Left forelimb (tissue), 1 donor: ENCODE measurements at regions not wholly inside any gene's neighbourhood (a gene's known extent, or its start where the extent isn't known, plus 50 kb on each side); places are given as distances from the start of the nearest gene placed in this dataset.

Source experiments
- DNase-seq: peaks from one replicate; pipeline ENCODE4 v3.0.0-alpha.2; 2018; ENCODE audit warnings: low spot score

- no peak for DNase-seq
Observed at GRCh38 chr11:70535191-70535971, 137.1 kb downstream of the CTTN start.

GRCh38 chr11:70536051-70536877 is 137.9 kb downstream of the CTTN start:
- DNase-seq: no peak

GRCh38 chr11:70537576-70538571 is 139.5 kb downstream of the CTTN start:
- DNase-seq: no peak

DNA sequence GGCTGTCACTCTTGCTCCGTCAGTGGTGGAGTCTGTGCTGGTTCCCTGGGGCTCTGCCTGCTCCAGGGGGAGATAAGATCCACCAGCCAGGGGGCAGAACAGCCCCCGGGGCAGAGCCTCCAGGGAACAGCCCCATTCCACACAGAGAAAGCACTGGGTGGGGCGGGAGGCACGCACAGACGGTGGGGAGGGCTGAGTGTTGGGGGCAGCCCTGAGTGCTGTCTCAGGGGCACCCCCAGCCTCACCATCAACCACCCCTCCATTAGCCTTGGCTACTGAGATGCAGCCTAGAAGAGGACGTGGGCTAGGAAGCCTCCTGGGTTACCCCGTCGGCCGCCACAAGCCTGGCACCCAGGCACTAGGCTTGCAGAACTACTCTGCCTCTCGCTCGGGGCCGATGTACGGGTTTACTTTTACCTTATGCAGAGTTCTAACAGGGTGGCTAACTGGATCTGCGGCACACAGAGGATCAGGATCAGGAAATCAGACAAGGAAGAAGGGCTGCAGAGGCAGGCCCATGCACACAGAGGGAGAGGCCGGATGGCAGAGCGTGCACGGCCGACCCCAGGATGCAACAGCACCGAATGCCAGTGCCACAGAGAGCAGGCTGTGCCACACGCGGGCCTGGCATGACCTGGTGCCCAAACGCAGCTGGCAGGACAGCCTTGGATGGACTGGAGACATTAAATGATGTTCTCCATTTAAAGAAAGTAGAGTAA is 140.5 kb downstream of the CTTN start:
- no peak for DNase-seq

- DNase-seq: no peak
Observed at GRCh38 chr11:70539360-70540095, 141.2 kb downstream of the CTTN start.

DNA sequence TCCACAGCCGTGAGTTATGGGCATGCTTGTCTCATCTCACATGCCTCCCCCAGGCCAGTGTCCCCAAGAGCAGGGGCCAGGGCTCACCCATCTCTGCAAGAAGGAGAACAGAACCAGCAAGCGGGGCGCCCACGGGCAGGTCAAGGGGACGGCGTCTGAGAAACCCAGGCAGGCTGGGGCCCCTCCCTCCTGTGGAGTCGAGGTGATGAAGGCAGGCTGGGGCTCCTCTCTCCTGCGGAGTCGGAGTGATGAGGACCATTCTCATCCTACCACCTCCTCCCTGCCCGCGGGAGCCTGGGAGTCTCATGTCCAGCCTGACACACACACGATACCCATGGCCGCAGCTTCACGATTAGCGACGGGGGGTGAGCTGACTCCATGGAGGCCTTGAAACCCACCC is 141.9 kb downstream of the CTTN start:
- DNase-seq: no peak

GRCh38 chr11:70541176-70541575 is 142.8 kb downstream of the CTTN start:
- DNase-seq: no peak

DNA sequence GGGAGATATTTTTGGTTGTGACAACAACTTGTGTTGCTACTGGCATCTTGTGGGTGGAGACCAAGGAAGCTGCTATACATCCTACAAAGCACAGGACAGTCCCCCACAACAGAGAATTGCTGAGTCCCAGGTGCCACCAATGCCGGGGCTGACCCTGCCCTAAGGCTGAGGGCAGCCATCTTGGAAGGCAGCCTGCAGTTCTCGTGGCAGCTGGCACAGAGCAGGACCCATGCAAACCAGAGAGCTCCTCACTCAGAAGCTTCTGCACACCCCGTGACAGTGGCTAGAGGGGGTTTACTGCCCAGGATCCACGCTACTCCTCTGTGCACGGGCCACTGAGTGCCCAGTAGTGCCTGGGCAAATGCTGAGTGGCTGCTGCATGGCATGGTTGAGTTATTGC is 143.4 kb downstream of the CTTN start:
- no peak for DNase-seq

DNA sequence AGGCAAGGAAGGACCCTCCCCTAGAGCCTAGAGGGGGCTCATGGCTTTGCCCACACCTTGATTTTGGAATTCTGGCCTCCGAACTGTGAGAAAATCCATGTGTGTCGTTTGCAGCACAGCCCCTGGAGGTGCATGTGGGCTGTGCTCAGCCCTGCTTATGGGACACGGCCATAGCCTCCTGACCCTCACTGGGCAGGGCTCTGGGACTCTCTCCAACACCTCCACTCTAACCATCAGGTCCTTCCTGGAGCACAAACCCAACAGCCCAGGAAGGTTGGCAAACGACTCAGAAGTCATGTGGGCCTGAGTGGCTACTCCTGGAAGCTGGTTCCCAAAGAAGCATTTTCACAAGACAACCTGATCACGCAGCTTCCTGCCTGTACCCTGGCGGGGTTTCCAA is 144.1 kb downstream of the CTTN start:
- DNase-seq: no peak

- no peak for DNase-seq
Observed at GRCh38 chr11:70542811-70543210, 144.5 kb downstream of the CTTN start.

DNA sequence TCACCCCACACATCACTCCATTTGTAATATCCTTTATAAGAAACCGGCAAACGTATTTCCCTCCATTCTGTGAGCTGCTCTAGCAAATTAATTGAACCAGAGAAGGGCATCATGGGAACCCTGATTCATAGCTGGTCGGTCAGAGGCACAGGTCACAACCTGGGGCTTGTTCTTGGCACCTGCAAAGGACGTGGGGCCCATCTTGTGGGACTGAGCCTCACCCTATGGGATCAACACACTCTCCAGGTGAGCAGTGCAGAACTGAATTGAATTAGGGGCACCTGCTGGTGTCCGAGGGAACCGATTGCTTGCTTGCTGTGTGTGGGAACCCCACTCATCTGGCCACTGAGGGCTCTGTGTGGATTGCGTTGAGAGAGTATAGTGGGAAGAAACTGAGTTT is 145.3 kb downstream of the CTTN start:
- no peak for DNase-seq

- no peak for DNase-seq
Observed at GRCh38 chr11:70544067-70544773, 145.9 kb downstream of the CTTN start.

DNA sequence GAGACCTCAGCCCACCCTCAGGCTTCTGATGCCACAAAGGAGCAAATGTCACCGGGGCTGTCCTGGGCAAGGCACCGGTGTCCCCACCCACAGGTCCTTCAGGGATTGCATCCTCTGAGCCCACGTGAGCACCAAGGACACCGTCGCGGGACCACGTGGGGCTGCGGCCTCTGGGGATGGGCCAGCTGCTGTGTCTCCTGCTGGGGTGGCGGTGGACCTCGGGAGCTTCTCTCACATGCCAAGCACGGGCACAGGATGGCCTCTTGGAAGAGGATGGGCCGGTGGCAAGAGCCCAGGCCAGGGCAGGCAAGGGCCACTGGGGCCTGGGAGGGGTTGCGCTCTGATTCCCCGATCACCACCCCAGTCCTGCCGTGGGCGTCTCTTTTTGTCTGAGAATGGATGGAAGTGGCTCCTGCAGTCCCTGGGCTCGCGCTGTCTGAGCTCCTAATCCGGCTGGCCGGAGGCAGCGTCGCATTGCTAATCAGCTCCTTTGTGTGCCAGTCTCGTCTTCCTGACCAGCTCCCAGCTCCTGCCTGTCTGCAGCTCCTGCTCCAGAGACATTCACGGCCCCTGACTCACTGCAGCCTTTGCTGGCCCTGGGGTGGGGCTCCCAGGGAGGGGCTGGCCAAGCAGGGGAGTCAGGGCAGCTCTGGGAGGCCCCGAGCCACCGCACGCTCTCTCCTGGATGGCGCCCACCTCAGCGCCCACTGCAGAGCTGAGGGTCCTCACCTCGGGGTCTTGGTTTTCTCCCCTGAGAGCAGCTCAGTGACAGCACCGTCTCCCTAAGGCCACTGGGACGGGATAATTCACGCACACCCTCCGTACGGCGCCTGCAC is 146.7 kb downstream of the CTTN start:
- DNase-seq: no peak

GRCh38 chr11:70545610-70545912 is 147.2 kb downstream of the CTTN start:
- DNase-seq: no peak

DNA sequence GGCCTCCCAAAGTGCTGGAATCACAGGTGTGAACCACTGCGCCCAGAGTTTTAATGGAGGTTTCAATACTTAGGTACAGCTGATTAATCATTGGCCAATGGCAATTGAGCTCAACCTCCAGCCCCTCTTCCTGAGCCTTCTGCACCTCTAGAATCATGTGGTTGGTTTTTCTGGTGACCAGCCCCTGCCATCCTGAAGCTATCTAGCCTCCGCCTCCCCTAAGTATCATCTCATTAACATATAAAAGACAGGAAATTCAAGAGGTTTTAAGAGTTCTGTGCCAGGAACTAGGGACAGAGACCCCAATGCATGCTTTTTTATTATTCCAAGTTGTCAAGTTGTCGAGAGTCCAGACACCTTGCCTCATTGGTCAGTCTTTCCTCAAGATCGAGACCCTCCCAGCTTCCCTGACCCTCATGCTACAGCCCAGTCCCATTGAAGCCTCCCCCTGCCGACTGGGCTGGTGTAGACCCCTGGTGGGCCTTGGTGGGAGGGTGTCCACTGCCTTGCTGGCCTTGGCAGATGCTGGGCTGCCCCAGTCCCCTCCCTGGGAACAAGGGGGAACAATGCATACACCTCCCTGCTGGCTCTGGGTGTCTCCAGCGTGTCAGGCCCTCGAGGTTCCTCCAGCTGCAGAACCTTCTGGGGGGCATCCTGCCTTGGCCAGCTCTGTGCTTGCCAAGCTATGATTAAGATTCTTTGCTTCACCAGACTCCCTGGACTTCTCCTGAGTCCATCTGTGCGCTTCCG is 148.0 kb downstream of the CTTN start:
- DNase-seq: no peak

- no peak for DNase-seq
Observed at GRCh38 chr11:70547386-70547785, 149.1 kb downstream of the CTTN start.

GRCh38 chr11:70547821-70548670 is 149.7 kb downstream of the CTTN start:
- DNase-seq: no peak

- DNase-seq: no peak
Observed at GRCh38 chr11:70548976-70549375, 150.6 kb downstream of the CTTN start.
